SK-N-SH (cell line): ENCODE measurements at regions not wholly inside any gene's neighbourhood (a gene's known extent, or its start where the extent isn't known, plus 50 kb on each side); places are given as distances from the start of the nearest gene placed in this dataset.

ENCODE experiments used
- CTCF ChIA-PET: fragments of 300-600, 350-600 bp; formaldehyde crosslinking; extraction: SDS; loops from one replicate; lab custom pipeline; 2021; lab: Yijun Ruan, JAX
- POLR2A ChIA-PET: fragments of 350-600 bp; sonication (Branson Sonifier 250); formaldehyde crosslinking; extraction: SDS; loops from one replicate; lab custom pipeline; 2020; ENCODE audit warnings: antibody characterized with exemption, inconsistent platforms; lab: Yijun Ruan, JAX
- DNase-seq: peaks from one replicate; pipeline ENCODE4 v3.0.0; 2012
- H2AFZ ChIP-seq: fragments of 200-600 bp; sonication (generic); 2 replicates; pipeline ENCODE4 v1.8.1; 2016; ENCODE audit warnings: antibody characterized with exemption, mild to moderate bottlenecking, low read depth
- H3F3A ChIP-seq: fragments of 200-600 bp; sonication (generic); replicated peaks from 2 replicates; pipeline ENCODE3; 2016; ENCODE audit warnings: antibody characterized with exemption, mild to moderate bottlenecking; ENCODE audit not compliant: insufficient read depth
- H3K27ac ChIP-seq, 2 experiments: fragments of 200-500 bp in 1 of 2; fragments of 200-600 bp in 1 of 2; sonication (Bioruptor generic) in 1 of 2; sonication (generic), shearing (Covaris generic) in 1 of 2; 2 replicates each; pipeline versions ENCODE4 v1.5.1 to v1.6.1; 2014 to 2016; ENCODE audit warnings: low read depth in 2 of 2, inconsistent platforms in 1 of 2, low read length in 1 of 2, mild to moderate bottlenecking in 1 of 2, mixed read lengths in 1 of 2
- H3K27me3 ChIP-seq: fragments of 200-600 bp; sonication (generic), shearing (Covaris generic); 2 replicates; pipeline ENCODE4 v1.6.1; 2016; ENCODE audit warnings: mixed run types; ENCODE audit not compliant: insufficient read depth
- H3K36me3 ChIP-seq, 2 experiments: fragments of 200-500 bp in 1 of 2; fragments of 200-600 bp in 1 of 2; sonication (Bioruptor generic) in 1 of 2; sonication (generic) in 1 of 2; replicated peaks in 1 of 2; 2 replicates each; pipeline versions ENCODE3 to v1.5.1; 2014 to 2016; ENCODE audit warnings: low read length in 1 of 2, mild to moderate bottlenecking in 1 of 2; ENCODE audit not compliant: insufficient read depth in 2 of 2, control insufficient read depth in 1 of 2
- H3K4me1 ChIP-seq, 2 experiments: fragments of 200-500 bp in 1 of 2; fragments of 200-600 bp in 1 of 2; sonication (Bioruptor generic) in 1 of 2; sonication (generic), shearing (Covaris generic) in 1 of 2; 2 replicates each; pipeline versions ENCODE4 v1.5.1 to v1.6.1; 2014 to 2016; ENCODE audit warnings: low read depth in 1 of 2, low read length in 1 of 2, mixed run types in 1 of 2; ENCODE audit not compliant: insufficient read depth in 2 of 2, control insufficient read depth in 1 of 2
- H3K4me2 ChIP-seq: fragments of 200-600 bp; sonication (generic), shearing (Covaris generic); 2 replicates; pipeline ENCODE4 v1.6.1; 2017; ENCODE audit warnings: mixed run types
- H3K4me3 ChIP-seq, 2 experiments: fragments of 200-500 bp in 1 of 2; fragments of 200-600 bp in 1 of 2; sonication (Bioruptor generic) in 1 of 2; sonication (generic), shearing (Covaris generic) in 1 of 2; 2 replicates each; pipeline versions ENCODE4 v1.5.1 to v1.8.1; 2014 to 2016; ENCODE audit warnings: low read depth in 2 of 2, inconsistent platforms in 1 of 2, low read length in 1 of 2, mild to moderate bottlenecking in 1 of 2, mixed read lengths in 1 of 2, moderate library complexity in 1 of 2
- H3K79me2 ChIP-seq: fragments of 200-600 bp; sonication (generic); 2 replicates; pipeline ENCODE4 v1.8.1; 2017; ENCODE audit warnings: mild to moderate bottlenecking; ENCODE audit not compliant: insufficient read depth
- H3K9ac ChIP-seq: fragments of 200-600 bp; sonication (generic); 2 replicates; pipeline ENCODE4 v1.6.1; 2017; ENCODE audit warnings: mixed run types
- H3K9me2 ChIP-seq: fragments of 200-600 bp; sonication (generic); 2 replicates; pipeline ENCODE4 v1.6.1; 2017; ENCODE audit warnings: mixed run types
- H3K9me3 ChIP-seq: fragments of 200-600 bp; sonication (generic); 2 replicates; pipeline ENCODE4 v1.6.1; 2017; ENCODE audit warnings: mixed run types, mild to moderate bottlenecking, moderate library complexity
- H4K20me1 ChIP-seq: fragments of 200-600 bp; sonication (generic); 2 replicates; pipeline ENCODE4 v1.6.1; 2017; ENCODE audit warnings: mild to moderate bottlenecking, mixed run types; ENCODE audit not compliant: insufficient read depth
- CHD2 ChIP-seq: fragments of 150-350 bp; IDR thresholded peaks from 2 replicates; pipeline ENCODE4 v1.6.1; 2018; ENCODE audit warnings: low read length; ENCODE audit not compliant: partially characterized antibody
- ELF1 ChIP-seq: IDR thresholded peaks from 2 replicates; pipeline ENCODE4 v1.4.0; 2012
- EZH2phosphoT487 ChIP-seq: fragments of 200-600 bp; sonication (generic); IDR thresholded peaks from 2 replicates; pipeline ENCODE4 v1.6.1; 2017; ENCODE audit warnings: low read depth, mixed run types, mild to moderate bottlenecking, antibody characterized with exemption, moderate library complexity, borderline replicate concordance
- FOXJ3 ChIP-seq: sonication (generic); formaldehyde crosslinking; IDR thresholded peaks from 2 replicates; pipeline ENCODE4 v1.5.1; 2020; ENCODE audit warnings: mild to moderate bottlenecking, missing genetic modification reagents
- FOXM1 ChIP-seq: IDR thresholded peaks from 2 replicates; pipeline ENCODE4 v1.4.0; 2012; ENCODE audit warnings: low read depth, mild to moderate bottlenecking
- JUND ChIP-seq: IDR thresholded peaks from 2 replicates; pipeline ENCODE4 v1.4.0; 2012
- MEF2A ChIP-seq: IDR thresholded peaks from 2 replicates; pipeline ENCODE4 v1.4.0; 2012; ENCODE audit warnings: low read depth, borderline replicate concordance
- NRF1 ChIP-seq: IDR thresholded peaks from 2 replicates; pipeline ENCODE4 v1.6.1; 2012; ENCODE audit warnings: low read depth, mild to moderate bottlenecking, low read length
- POLR2AphosphoS5 ChIP-seq: IDR thresholded peaks from 2 replicates; pipeline ENCODE4 v1.6.1; 2012; ENCODE audit warnings: low read depth, low read length
- RAD21 ChIP-seq: IDR thresholded peaks from 2 replicates; pipeline ENCODE4 v1.6.1; 2012; ENCODE audit warnings: mild to moderate bottlenecking, low read length
- SIN3A ChIP-seq: IDR thresholded peaks from 2 replicates; pipeline ENCODE4 v1.6.1; 2012; ENCODE audit warnings: low read depth, mild to moderate bottlenecking, low read length, moderate library complexity, borderline replicate concordance
- SMC3 ChIP-seq: IDR thresholded peaks from 2 replicates; pipeline ENCODE4 v1.6.1; 2012; ENCODE audit warnings: low read depth, low read length, improper control_type of control experiment
- TAF1 ChIP-seq: IDR thresholded peaks from 2 replicates; pipeline ENCODE4 v1.6.1; 2012; ENCODE audit warnings: low read depth, mild to moderate bottlenecking, low read length, moderate library complexity, borderline replicate concordance
- TCF12 ChIP-seq: IDR thresholded peaks from 2 replicates; pipeline ENCODE4 v1.4.0; 2012
- TEAD4 ChIP-seq: IDR thresholded peaks from 2 replicates; pipeline ENCODE4 v1.4.0; 2012; ENCODE audit warnings: mild to moderate bottlenecking, borderline replicate concordance; ENCODE audit not compliant: insufficient read depth
- YY1 ChIP-seq: IDR thresholded peaks from 2 replicates; pipeline ENCODE4 v1.4.0; 2012; ENCODE audit warnings: low read depth, mild to moderate bottlenecking
- WGBS: methylation state at CpG from one replicate; pipeline ENCODE4 v1.1.6; 2017; ENCODE audit warnings: low lambda C conversion rate; 5-methylcytosine and 5-hydroxymethylcytosine counted together
- TF ChIP-seq, protein P1 (sequence below): fragments of 200-600 bp; sonication (generic); IDR thresholded peaks from 2 replicates; pipeline ENCODE4 v1.6.1; 2017; ENCODE audit warnings: antibody characterized with exemption, mild to moderate bottlenecking, moderate library complexity
- TF ChIP-seq, protein P2 (sequence below): fragments of 150-350 bp; IDR thresholded peaks from 2 replicates; pipeline ENCODE4 v1.6.1; 2016; ENCODE audit warnings: mild to moderate bottlenecking, low read depth, low read length
- TF ChIP-seq, protein P3 (sequence below): IDR thresholded peaks from 2 replicates; pipeline ENCODE4 v1.4.0; 2012; ENCODE audit warnings: low read depth

DNA sequence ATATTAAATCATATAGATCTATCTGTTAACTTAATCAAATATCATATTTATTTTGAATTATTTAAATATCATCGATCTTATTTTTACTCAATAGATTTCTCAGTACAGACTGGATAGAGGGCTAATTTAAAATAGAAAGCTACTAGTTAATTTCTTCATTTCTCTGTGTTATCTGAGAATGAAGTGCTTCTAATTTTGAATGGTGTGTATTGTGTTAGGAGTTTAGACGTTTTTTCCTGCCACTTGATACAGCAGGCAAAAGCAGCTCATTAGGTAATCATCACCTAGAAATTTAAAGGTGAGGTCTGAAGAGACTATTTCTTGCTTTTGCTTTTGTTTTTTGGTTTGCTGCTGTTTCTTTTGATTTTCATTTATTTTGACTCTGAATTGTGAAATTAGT, 948.8 kb upstream of the TENM3 start:
- DNase-seq: no peak
- no peak for TF ChIP-seq RAD21
- TF ChIP-seq SIN3A: no peak
- TF ChIP-seq EZH2phosphoT487: no peak
- no peak for TF ChIP-seq TCF12
- TF ChIP-seq FOXM1: no peak
- TF ChIP-seq, protein P1, sequence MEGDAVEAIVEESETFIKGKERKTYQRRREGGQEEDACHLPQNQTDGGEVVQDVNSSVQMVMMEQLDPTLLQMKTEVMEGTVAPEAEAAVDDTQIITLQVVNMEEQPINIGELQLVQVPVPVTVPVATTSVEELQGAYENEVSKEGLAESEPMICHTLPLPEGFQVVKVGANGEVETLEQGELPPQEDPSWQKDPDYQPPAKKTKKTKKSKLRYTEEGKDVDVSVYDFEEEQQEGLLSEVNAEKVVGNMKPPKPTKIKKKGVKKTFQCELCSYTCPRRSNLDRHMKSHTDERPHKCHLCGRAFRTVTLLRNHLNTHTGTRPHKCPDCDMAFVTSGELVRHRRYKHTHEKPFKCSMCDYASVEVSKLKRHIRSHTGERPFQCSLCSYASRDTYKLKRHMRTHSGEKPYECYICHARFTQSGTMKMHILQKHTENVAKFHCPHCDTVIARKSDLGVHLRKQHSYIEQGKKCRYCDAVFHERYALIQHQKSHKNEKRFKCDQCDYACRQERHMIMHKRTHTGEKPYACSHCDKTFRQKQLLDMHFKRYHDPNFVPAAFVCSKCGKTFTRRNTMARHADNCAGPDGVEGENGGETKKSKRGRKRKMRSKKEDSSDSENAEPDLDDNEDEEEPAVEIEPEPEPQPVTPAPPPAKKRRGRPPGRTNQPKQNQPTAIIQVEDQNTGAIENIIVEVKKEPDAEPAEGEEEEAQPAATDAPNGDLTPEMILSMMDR: no peak
- no peak for TF ChIP-seq YY1
- TF ChIP-seq POLR2AphosphoS5: no peak
- TF ChIP-seq, protein P2, sequence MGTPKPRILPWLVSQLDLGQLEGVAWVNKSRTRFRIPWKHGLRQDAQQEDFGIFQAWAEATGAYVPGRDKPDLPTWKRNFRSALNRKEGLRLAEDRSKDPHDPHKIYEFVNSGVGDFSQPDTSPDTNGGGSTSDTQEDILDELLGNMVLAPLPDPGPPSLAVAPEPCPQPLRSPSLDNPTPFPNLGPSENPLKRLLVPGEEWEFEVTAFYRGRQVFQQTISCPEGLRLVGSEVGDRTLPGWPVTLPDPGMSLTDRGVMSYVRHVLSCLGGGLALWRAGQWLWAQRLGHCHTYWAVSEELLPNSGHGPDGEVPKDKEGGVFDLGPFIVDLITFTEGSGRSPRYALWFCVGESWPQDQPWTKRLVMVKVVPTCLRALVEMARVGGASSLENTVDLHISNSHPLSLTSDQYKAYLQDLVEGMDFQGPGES: no peak
- no peak for TF ChIP-seq NRF1
- no peak for TF ChIP-seq TEAD4
- TF ChIP-seq JUND: no peak
- no peak for TF ChIP-seq ELF1
- Histone ChIP-seq H3K27ac (no peak overlapping the region), H3K9me3 (no peaks in the 10 kb centered on the region), H3F3A (no peaks in the 10 kb centered on the region), H3K4me1 (no peaks in the 10 kb centered on the region), H4K20me1 (no peaks in the 10 kb centered on the region), H3K36me3 (no peaks in the 10 kb centered on the region), H3K79me2 (no peaks in the 10 kb centered on the region), H3K4me2 (no peak overlapping the region), H3K9ac (no peak overlapping the region), H3K4me3 (no peak overlapping the region), H3K27me3 (no peaks in the 10 kb centered on the region), H3K9me2 (no peaks in the 10 kb centered on the region), H2AFZ (no peak overlapping the region)
- ChIA-PET POLR2A (no interaction called here), CTCF (no interaction called here)
- 26% methylated on average over 2 of the region's 2 CpGs for WGBS

DNA sequence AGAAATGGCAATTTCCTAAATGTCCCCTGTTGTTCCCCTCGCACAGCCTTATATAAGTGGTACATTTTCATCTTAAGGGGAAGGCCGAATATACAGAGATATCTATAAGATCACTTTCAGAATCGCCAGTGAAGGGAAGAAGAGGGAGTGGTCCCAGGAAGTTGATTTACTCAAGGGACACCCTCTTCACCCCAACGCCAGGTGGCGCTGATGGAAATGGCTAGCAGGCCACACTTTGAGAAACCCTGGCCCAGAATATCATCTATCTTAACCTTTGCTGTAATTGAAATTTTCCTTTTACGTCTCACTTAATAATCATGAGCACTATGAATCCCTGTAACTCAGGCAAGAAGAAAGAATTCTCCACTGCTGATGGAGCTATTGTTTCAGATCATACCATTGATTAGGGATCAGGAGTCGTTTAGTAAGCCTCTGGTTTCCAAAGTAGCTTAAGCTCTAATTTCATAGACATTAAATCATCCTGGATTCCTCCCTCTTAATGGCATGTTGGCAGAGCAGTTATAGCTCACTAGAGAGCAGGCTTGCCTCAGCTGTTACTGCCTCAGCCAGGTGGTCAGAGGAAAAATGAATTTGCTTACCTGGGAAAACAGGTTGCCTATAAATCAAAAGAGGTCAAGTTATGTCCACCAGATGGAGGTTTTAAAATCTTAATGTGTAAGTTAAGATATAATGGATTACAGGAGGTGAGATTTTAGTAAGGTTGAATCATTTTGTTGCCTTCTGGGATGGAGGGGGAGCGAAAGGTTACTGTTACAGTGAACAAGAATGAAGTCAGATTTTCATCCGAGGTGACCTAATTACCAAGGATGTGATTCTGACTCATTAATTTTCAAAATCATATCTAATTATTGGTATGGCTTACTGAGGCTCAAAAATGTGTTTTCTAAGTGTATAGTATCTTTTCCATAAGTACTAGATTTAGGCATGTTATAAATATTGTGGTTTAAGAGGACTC, 941.2 kb upstream of the TENM3 start:
- CTCF ChIA-PET: no interaction called here
- no peak overlapping the region for H3K4me3 ChIP-seq
- H3K9me3 ChIP-seq: no peaks in the 10 kb centered on the region
- no peaks in the 10 kb centered on the region for H3K9me2 ChIP-seq
- no peaks in the 10 kb centered on the region for H3K79me2 ChIP-seq
- no peaks in the 10 kb centered on the region for H4K20me1 ChIP-seq
- no peaks in the 10 kb centered on the region for H3K27me3 ChIP-seq
- H3K36me3 ChIP-seq: no peaks in the 10 kb centered on the region
- no peak overlapping the region for H3K4me2 ChIP-seq
- H2AFZ ChIP-seq: peak overlapping the region; percentile 57; the same call in 1 of the 2 replicates
- POLR2A ChIA-PET: no interaction called here
- TF ChIP-seq FOXM1 (no peak), SMC3 (peak; percentile 38), TEAD4 (no peak), TAF1 (no peak), CHD2 (no peak), MEF2A (no peak), FOXJ3 (CRISPR knock-in tag) (no peak), TCF12 (no peak)
- TF ChIP-seq, protein P3, sequence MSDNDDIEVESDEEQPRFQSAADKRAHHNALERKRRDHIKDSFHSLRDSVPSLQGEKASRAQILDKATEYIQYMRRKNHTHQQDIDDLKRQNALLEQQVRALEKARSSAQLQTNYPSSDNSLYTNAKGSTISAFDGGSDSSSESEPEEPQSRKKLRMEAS: no peak
- TF ChIP-seq, protein P1: peak; percentile 65
- no peak overlapping the region for H3K27ac ChIP-seq
- no peaks in the 10 kb centered on the region for H3K4me1 ChIP-seq
- no peak overlapping the region for H3K9ac ChIP-seq
- no peak for DNase-seq
- WGBS: 30% methylated on average over 9 of the region's 9 CpGs
- H3F3A ChIP-seq: no peaks in the 10 kb centered on the region
